Erythroblast (primary cell): ENCODE measurements at regions not wholly inside any gene's neighbourhood (a gene's known extent, or its start where the extent isn't known, plus 50 kb on each side); places are given as distances from the start of the nearest gene placed in this dataset.

Experiments
- DNase-seq, 2 experiments: peaks; one replicate each; lab custom pipeline; 2025; lab: John Stamatoyannopoulos, UW
- GATA1 ChIP-seq: IDR thresholded peaks from 2 replicates; pipeline ENCODE4 v1.6.1; 2011; ENCODE audit warnings: low read depth, mild to moderate bottlenecking, control low read depth, low read length, moderate library complexity
- POLR2A ChIP-seq: IDR thresholded peaks from 2 replicates; pipeline ENCODE4 v1.6.1; 2011; ENCODE audit warnings: mild to moderate bottlenecking, low read length

GRCh38 chr1:38612951-38613350, 246.6 kb downstream of the RRAGC start:
- DNase-seq, result peak; percentile 17 to 40
- no peak for TF ChIP-seq GATA1
- no peak for TF ChIP-seq POLR2A

- TF ChIP-seq GATA1, result no peak
Measured at GRCh38 chr1:38611664-38612211, 247.8 kb downstream of the RRAGC start.

GRCh38 chr1:38609166-38610025, 250.2 kb downstream of the RRAGC start:
- no peak for DNase-seq
- no peak for TF ChIP-seq GATA1
- no peak for TF ChIP-seq POLR2A

More at GRCh38 chr1:38611664-38612211, 247.8 kb downstream of the RRAGC start:
- DNase-seq, result no peak

DNA sequence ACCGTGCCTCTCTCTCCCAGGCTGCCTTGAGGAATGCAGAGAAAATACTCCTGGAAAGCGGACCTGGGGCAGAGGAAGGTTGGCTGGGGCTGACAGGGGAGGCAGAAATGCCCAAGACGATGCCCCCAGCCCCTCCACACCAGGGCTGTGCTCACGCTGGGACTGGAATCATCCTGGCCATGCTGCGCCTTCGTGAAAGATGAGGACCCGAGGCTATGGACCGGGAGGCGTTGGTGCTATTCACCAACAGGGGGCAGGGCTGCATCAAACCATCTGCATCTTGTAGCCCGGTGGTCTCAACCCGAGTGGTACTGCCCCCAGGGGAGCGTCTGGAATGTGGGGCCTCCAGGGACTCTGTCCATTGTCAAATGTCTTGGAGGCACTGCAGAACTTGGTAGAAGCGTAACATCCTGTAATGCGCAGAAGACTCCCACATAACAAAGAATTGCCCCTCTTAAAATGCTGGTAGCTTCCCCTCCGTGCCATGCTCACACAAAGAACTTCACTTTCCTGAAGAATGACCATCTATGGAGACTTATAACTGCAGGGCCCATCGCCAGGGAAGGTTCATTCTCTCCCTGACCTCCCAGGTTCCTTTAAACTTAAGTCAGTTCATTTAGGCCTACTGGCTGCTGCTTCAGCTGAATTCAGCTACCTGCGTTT, 251.2 kb downstream of the RRAGC start:
- TF ChIP-seq POLR2A (no peak), GATA1 (no peak)
- DNase-seq, result peak; percentile 23 to 41

DNA sequence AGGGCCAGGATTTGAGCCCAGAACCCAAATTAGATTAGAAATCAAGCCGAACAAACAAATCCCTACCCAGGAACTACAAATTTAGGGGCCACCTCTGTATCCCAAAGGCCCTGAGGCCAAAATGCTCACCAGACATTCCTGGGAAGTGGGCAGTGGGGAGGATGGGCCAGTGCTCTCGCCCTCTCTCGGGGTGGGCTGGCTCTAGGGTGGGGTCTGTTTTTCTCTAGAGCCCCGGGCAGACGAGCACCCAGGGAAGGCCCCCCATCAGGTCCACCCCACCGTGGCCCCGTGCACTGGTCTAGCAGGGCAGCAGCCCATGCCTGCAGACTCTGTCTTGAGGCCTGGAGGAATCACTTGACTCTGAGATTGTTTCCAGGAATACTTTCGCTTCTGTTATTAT, 252.0 kb downstream of the RRAGC start:
- DNase-seq, result no peak
- TF ChIP-seq GATA1 (no peak), POLR2A (no peak)

- no peak for DNase-seq
- TF ChIP-seq GATA1 (no peak), POLR2A (no peak)
Measured at GRCh38 chr1:38605063-38605462, 254.5 kb downstream of the RRAGC start.

DNA sequence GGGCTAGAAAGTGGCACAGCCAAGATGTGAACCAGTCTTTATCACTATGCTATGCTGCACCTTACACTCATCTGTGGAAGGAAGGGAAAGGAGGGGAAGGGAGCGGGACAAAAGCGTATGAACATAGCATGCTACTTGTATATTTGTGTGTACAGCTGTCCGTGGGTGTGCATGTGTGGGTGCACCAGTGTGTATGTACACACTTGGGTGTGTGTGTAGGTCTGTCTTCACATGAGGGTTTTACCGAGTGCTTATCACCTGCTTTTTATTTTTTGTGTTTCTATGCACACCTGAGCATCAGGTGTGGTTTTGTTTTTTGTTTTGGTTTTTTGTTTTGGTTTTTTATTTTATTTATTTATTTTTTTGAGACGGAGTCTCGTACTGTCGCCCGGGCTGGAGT, 255.7 kb downstream of the RRAGC start:
- no peak for DNase-seq
- TF ChIP-seq GATA1 (no peak), POLR2A (no peak)

GRCh38 chr1:38600905-38601304, 258.7 kb downstream of the RRAGC start:
- no peak for DNase-seq
- TF ChIP-seq POLR2A (no peak), GATA1 (no peak)

DNA sequence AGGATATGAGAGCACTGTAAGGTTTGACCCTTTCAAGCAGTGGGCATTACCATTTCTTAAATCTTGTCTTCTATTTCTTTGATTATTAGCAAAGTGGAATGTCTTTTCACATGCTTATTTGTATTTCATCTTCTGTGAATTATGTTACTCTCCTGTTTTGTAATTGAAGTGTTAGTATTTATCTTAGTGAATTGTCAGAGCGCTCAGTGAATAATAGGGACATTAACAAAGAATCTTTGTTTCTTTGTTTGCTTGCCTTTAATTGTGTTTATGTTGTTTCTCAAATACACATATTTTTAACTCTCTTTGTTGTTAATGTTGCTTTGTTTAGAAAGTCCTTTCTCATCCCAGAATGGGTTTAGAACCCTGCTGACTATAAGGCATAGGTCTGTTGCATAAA, 259.3 kb downstream of the RRAGC start:
- no peak for TF ChIP-seq POLR2A
- no peak for TF ChIP-seq GATA1
- DNase-seq, result no peak

DNA sequence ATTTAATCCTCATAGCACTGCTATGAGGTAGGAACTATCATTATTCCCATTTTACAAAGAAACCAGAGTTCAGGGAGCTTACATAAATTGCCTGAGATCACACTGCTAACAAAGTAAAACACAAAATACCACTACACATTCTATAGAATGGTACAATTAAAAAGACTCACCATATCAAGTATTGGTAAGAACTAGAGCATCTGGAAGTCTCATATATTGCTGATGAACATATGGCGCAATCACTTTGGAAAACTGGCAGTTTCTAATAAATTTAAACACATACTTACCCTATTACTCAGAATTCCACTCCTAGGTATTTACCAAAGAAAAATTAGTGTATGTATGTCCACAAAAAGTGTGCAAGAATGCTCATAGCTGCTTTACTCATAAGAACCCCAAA, 261.5 kb downstream of the RRAGC start:
- TF ChIP-seq POLR2A (no peak), GATA1 (no peak)
- no peak for DNase-seq

DNA sequence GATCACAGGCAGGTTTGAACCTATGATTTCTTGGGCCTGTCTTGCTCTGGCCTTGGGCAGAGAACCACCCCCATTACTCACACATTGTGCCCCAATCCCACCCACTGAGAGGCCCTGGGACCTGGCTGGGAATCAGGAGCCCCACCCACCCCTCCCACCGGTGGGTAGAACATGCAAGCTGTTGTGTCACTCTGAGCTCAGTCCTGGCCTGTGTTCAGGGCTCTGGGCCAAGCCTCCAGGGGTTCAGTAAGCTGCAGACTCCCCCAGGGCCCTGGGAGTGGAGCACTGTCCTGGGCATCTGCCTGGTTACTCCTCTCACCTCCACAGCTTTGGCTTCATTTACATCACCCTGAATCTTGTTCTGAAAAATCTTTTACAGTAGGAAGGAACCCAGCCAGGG, 270.5 kb downstream of the RRAGC start:
- DNase-seq, result peak in 1 of 2 experiments; percentile 3

DNA sequence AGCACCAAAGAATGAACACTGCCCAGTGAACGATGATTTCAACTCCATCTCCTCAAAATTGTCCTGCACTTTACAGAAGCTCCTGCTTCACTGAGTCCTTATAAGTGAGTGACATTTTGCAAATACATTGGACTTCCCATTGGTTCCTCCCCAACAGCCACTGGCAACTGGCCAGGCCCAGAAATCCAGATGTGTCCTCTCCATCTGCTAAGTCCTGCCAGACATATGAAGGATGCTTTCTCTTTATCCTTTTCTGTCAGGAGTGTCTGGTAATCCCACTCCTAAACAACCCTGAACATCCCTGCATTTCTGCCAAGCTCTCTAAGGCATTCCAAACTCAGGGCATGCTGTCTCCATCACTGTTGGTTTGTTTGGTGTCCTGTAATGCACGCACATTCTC, 271.8 kb downstream of the RRAGC start:
- DNase-seq, result no peak
- TF ChIP-seq POLR2A (no peak), GATA1 (no peak)

More for the DNA sequence above, 270.5 kb downstream of the RRAGC start:
- no peak for TF ChIP-seq POLR2A
- TF ChIP-seq GATA1, result no peak

DNA sequence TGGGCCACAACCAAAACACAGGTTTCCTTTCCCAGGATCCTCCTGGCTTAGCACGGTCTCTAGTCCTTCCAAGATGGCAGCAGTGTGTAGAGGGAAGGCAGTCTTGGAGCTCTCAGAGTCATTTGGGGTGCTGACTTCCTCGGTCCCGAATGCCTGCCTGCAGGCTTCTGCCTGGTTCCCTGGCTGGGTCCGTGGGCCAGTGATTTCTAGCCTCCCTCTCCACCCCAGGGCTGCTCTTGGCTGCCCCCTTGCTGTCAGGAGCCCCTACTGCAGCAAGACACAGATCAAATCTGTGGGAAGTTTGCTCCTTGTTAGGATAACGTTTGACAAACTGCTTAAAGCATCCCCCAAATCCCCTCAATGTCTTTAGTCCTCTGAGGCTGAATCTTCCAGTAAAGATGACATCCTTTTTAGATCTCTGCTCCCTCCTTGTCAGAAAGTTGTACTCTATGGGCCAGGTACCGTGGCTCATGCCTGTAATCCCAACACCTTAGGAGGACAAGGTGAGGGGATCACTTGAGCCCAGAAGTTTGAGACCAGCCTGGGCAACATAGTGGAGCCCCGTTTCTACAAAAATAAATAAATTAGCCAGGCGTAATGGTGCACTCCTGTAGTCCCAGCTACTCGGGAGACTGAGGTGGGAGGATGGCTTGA, 272.5 kb downstream of the RRAGC start:
- TF ChIP-seq POLR2A (no peak), GATA1 (no peak)
- peak; percentile 15 to 46 for DNase-seq

GRCh38 chr1:38585971-38586370, 273.6 kb downstream of the RRAGC start:
- no peak for DNase-seq
- TF ChIP-seq POLR2A (no peak), GATA1 (no peak)

- DNase-seq, result no peak
- TF ChIP-seq GATA1 (no peak), POLR2A (no peak)
Measured at GRCh38 chr1:38585460-38585859, 274.1 kb downstream of the RRAGC start.
